Endothelial cell of umbilical vein (primary cell): ENCODE measurements at regions not wholly inside any gene's neighbourhood (a gene's known extent, or its start where the extent isn't known, plus 50 kb on each side); places are given as distances from the start of the nearest gene placed in this dataset.

Experiments
- BruUV-seq: library from RNA; stranded (reverse); fragments of 400-500 nt; replicated peaks from 2 replicates; lab custom pipeline; 2021; lab: Mats Ljungman, UMichigan
- CTCF ChIA-PET: fragments of 300-600, 350-600 bp; sonication (Branson Sonifier 250); formaldehyde crosslinking; loops from one replicate; lab custom pipeline; 2021; ENCODE audit warnings: antibody characterized with exemption, inconsistent platforms; lab: Charles Lee
- POLR2A ChIA-PET: fragments of 300-600, 350-600 bp; sonication (Branson Sonifier 250); formaldehyde crosslinking; loops from one replicate; lab custom pipeline; 2021; ENCODE audit warnings: antibody characterized with exemption, inconsistent platforms; lab: Charles Lee
- DNase-seq: peaks from one replicate; pipeline ENCODE4 v3.0.0-alpha.2; 2011; ENCODE audit warnings: low read depth, low spot score
- FAIRE-seq: peaks from 2 replicates; lab custom pipeline; 2011; peaks lifted over from hg19 to GRCh38; lab: Jason Lieb, UNC
- H2AFZ ChIP-seq: 2 replicates; pipeline ENCODE4 v1.6.0; 2012; ENCODE audit warnings: low read depth, low read length, control low read depth, inconsistent platforms
- H3K27ac ChIP-seq: 2 replicates; pipeline ENCODE4 v1.5.1; 2011; ENCODE audit warnings: low read depth, mild to moderate bottlenecking, control low read depth, low read length, moderate library complexity; ENCODE audit not compliant: insufficient read depth
- H3K27me3 ChIP-seq, 2 experiments: 2 replicates each; pipeline versions ENCODE4 v1.6.0 to v1.6.1; 2011; ENCODE audit warnings: low read length in 2 of 2, mixed read lengths in 1 of 2; ENCODE audit not compliant: control insufficient read depth in 2 of 2, insufficient read depth in 2 of 2
- H3K36me3 ChIP-seq, 2 experiments: 2 replicates in 1 of 2; 3 replicates in 1 of 2; pipeline ENCODE4 v1.5.1; 2011; ENCODE audit warnings: low read length in 2 of 2, mild to moderate bottlenecking in 1 of 2, moderate library complexity in 1 of 2; ENCODE audit not compliant: control insufficient read depth in 2 of 2, insufficient read depth in 2 of 2; ENCODE audit errors: extremely low read depth in 1 of 2
- H3K4me1 ChIP-seq: 3 replicates; pipeline ENCODE4 v1.5.1; 2011; ENCODE audit warnings: mild to moderate bottlenecking, low read length; ENCODE audit not compliant: control insufficient read depth, insufficient read depth; ENCODE audit errors: extremely low read depth
- H3K4me2 ChIP-seq: 2 replicates; pipeline ENCODE4 v1.6.1; 2011; ENCODE audit warnings: low read length, control low read depth, mixed read lengths; ENCODE audit not compliant: insufficient read depth
- H3K4me3 ChIP-seq, 3 experiments: fragments of 200-600 bp in 1 of 3; sonication (generic), shearing (Covaris generic) in 1 of 3; replicated peaks in 1 of 3; 2 replicates each; pipeline ENCODE4 v1.5.1; 2011 to 2016; ENCODE audit warnings: control low read depth in 3 of 3, low read length in 3 of 3, mild to moderate bottlenecking in 2 of 3, inconsistent platforms in 1 of 3, low read depth in 1 of 3, moderate library complexity in 1 of 3; ENCODE audit not compliant: insufficient read depth in 1 of 3
- H3K79me2 ChIP-seq: 2 replicates; pipeline ENCODE4 v1.6.0; 2012; ENCODE audit warnings: low read length, inconsistent platforms; ENCODE audit not compliant: control insufficient read depth, insufficient read depth
- H3K9ac ChIP-seq: replicated peaks from 2 replicates; pipeline ENCODE3; 2011; ENCODE audit warnings: low read length, control low read depth; ENCODE audit not compliant: insufficient read depth; ENCODE audit errors: extremely low read depth
- H3K9me1 ChIP-seq: replicated peaks from 3 replicates; pipeline ENCODE4 v1.6.0; 2011; ENCODE audit warnings: mild to moderate bottlenecking, low read length; ENCODE audit not compliant: control insufficient read depth, insufficient read depth; ENCODE audit errors: extremely low read depth
- H3K9me3 ChIP-seq: replicated peaks from 2 replicates; pipeline ENCODE4 v1.5.1; 2012; ENCODE audit warnings: low read length, inconsistent platforms; ENCODE audit not compliant: control insufficient read depth, insufficient read depth
- H4K20me1 ChIP-seq: replicated peaks from 2 replicates; pipeline ENCODE3; 2011; ENCODE audit warnings: mild to moderate bottlenecking, low read length; ENCODE audit not compliant: control insufficient read depth, insufficient read depth; ENCODE audit errors: extremely low read depth
- EZH2 ChIP-seq: IDR thresholded peaks from 2 replicates; pipeline ENCODE4 v1.6.1; 2012; ENCODE audit warnings: borderline replicate concordance, low read depth, mild to moderate bottlenecking, moderate library complexity, low read length, inconsistent platforms; ENCODE audit not compliant: severe bottlenecking
- FOS ChIP-seq: IDR thresholded peaks from 2 replicates; pipeline ENCODE4 v1.6.1; 2011; ENCODE audit warnings: mild to moderate bottlenecking, low read length, moderate library complexity, borderline replicate concordance; ENCODE audit not compliant: insufficient read depth
- GATA2 ChIP-seq: IDR thresholded peaks from 2 replicates; pipeline ENCODE4 v1.7.0; 2011; ENCODE audit warnings: low read depth, mild to moderate bottlenecking, moderate library complexity, mixed read lengths, low read length; ENCODE audit not compliant: insufficient read length, insufficient read depth
- JUN ChIP-seq: IDR thresholded peaks from 2 replicates; pipeline ENCODE4 v1.6.1; 2011; ENCODE audit warnings: borderline replicate concordance, low read depth; ENCODE audit not compliant: insufficient read length, insufficient read depth
- MYC ChIP-seq: IDR thresholded peaks from one replicate; pipeline ENCODE4 v1.6.1; 2011; ENCODE audit warnings: mild to moderate bottlenecking, low read depth, low read length
- POLR2A ChIP-seq: IDR thresholded peaks from 2 replicates; pipeline ENCODE4 v1.6.1; 2012; ENCODE audit warnings: low read depth, mild to moderate bottlenecking, control low read depth, low read length
- POLR2AphosphoS5 ChIP-seq: IDR thresholded peaks from 2 replicates; pipeline ENCODE4 v1.6.1; 2012; ENCODE audit warnings: low read depth, mild to moderate bottlenecking, control low read depth, low read length, moderate library complexity; ENCODE audit not compliant: insufficient read depth
- dilution Hi-C: fragments of 300-500 bp; cut with MboI; formaldehyde crosslinking; loops from one replicate; pipeline ENCODE4 v1.15.0; 2019; ENCODE audit warnings: low sequenced_read_pairs; ENCODE audit not compliant: extremely low pct_ligation_motif_present
- intact Hi-C: fragments of 100-400 bp; cut with micrococcal nuclease; formaldehyde crosslinking; loops from one replicate; pipeline ENCODE4 v1.10.0; 2022
- TF ChIP-seq, protein P1 (sequence below): IDR thresholded peaks from 2 replicates; pipeline ENCODE4 v1.6.1; 2011; ENCODE audit not compliant: insufficient read depth, insufficient read length
- TF ChIP-seq, protein P2 (sequence below), 2 donors: IDR thresholded peaks; 1 replicate in 1 of 2; 2 replicates in 1 of 2; pipeline ENCODE4 v1.5.1; 2011; ENCODE audit warnings: low read length in 2 of 2, mild to moderate bottlenecking in 2 of 2, moderate library complexity in 2 of 2, control low read depth in 1 of 2, inconsistent platforms in 1 of 2, low read depth in 1 of 2; ENCODE audit not compliant: insufficient read depth in 1 of 2; ENCODE audit errors: extremely low read depth in 1 of 2

DNA sequence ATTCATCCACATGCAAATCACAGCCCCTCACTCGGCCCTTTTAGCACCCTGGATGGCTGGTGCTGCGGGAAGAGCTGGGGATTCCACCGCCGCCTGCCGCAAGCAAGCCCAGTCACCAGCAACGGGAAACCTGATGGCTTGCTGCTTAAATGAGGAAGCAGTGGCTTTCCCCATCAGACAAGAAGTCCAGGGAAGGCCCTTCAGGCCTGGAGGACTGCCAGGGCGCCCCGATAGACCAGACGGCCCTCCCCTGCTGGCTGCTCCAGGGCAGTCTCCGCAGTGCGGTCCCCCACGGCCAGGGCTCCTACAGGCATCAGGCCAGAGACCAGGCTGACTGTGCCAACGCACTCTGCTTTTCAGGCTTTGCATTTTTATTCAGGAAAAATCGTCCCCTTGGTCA is 439.1 kb downstream of the EIPR1 start:
- dilution Hi-C loops (no loop called here), intact Hi-C loops (no loop called here)
- ChIA-PET POLR2A (no interaction called here), CTCF (no interaction called here)
- no peaks in the 10 kb centered on the region for H3K4me1 ChIP-seq
- H3K79me2 ChIP-seq = no peaks in the 10 kb centered on the region
- no peaks in the 10 kb centered on the region for H3K9me1 ChIP-seq
- DNase-seq = no peak
- no peak overlapping the region for H2AFZ ChIP-seq
- no peaks in the 10 kb centered on the region for H3K9me3 ChIP-seq
- no peak overlapping the region for H3K4me2 ChIP-seq
- no peak overlapping the region for H3K9ac ChIP-seq
- no peaks in the 10 kb centered on the region for H3K27me3 ChIP-seq
- no peak overlapping the region for H3K4me3 ChIP-seq
- no peak for FAIRE-seq
- no peaks in the 10 kb centered on the region for H3K36me3 ChIP-seq
- H4K20me1 ChIP-seq = no peaks in the 10 kb centered on the region
- TF ChIP-seq POLR2A = no peak
- TF ChIP-seq FOS = no peak
- TF ChIP-seq EZH2 = no peak
- TF ChIP-seq POLR2AphosphoS5 = no peak
- TF ChIP-seq, protein P1, sequence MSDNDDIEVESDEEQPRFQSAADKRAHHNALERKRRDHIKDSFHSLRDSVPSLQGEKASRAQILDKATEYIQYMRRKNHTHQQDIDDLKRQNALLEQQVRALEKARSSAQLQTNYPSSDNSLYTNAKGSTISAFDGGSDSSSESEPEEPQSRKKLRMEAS = no peak
- BruUV-seq = no TSS peak
- no peak overlapping the region for H3K27ac ChIP-seq

DNA sequence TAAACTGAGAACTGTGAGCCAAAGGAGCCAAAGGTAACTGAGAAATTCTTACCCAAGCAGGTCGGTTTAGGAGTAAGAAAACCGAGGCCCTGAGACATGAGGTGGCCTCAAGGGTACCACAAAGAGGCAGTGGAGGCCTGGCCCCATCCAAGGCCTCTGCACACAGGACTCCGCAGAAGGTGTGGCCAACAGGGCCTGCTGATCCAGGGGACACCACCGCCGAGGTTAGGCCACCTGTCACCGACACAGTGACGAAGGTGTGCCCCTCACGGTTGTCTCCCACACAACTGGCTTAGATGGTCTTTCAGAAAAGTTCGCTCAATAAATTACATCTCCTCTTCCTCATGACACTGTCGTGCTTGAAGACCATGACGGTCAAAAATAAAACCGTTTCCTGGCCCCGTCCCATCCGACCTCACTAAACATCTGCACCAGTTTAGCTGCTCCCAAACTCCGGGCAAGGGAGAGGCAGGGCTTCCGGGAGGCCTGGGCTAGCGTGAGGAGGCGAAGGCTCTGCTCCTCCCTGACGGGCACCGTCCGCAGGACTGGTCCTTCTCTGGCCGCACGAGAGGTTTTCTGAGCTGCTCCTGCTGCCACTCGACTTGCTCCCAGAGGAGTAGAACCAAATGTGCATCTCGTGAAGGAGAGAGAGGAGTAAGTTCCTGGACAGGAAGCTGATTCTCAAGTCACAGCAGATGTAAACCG is 442.0 kb downstream of the EIPR1 start:
- no peak for FAIRE-seq
- intact Hi-C loops (no loop called here), dilution Hi-C loops (no loop called here)
- peaks cover 2% of the 10 kb centered on the region for H3K9me3 ChIP-seq
- H3K4me2 ChIP-seq = no peak overlapping the region
- H3K36me3 ChIP-seq = no peaks in the 10 kb centered on the region
- no TSS peak for BruUV-seq
- H4K20me1 ChIP-seq = no peaks in the 10 kb centered on the region
- DNase-seq = no peak
- H3K9me1 ChIP-seq = no peaks in the 10 kb centered on the region
- H3K79me2 ChIP-seq = no peaks in the 10 kb centered on the region
- no peak overlapping the region for H3K4me3 ChIP-seq
- CTCF ChIA-PET = no interaction called here
- no peaks in the 10 kb centered on the region for H3K27me3 ChIP-seq
- H2AFZ ChIP-seq = no peak overlapping the region
- POLR2A ChIA-PET = no interaction called here
- TF ChIP-seq, protein P1 = no peak
- TF ChIP-seq, protein P2, sequence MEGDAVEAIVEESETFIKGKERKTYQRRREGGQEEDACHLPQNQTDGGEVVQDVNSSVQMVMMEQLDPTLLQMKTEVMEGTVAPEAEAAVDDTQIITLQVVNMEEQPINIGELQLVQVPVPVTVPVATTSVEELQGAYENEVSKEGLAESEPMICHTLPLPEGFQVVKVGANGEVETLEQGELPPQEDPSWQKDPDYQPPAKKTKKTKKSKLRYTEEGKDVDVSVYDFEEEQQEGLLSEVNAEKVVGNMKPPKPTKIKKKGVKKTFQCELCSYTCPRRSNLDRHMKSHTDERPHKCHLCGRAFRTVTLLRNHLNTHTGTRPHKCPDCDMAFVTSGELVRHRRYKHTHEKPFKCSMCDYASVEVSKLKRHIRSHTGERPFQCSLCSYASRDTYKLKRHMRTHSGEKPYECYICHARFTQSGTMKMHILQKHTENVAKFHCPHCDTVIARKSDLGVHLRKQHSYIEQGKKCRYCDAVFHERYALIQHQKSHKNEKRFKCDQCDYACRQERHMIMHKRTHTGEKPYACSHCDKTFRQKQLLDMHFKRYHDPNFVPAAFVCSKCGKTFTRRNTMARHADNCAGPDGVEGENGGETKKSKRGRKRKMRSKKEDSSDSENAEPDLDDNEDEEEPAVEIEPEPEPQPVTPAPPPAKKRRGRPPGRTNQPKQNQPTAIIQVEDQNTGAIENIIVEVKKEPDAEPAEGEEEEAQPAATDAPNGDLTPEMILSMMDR (IDR thresholded peaks at IDR 0.05; ENCODE audit: extremely low read depth in 1 of 2, insufficient read depth in 1 of 2, low read depth in 1 of 2, low read length in 2 of 2) = no peak
- no peak for TF ChIP-seq JUN
- TF ChIP-seq FOS = no peak
- no peak for TF ChIP-seq MYC
- no peak for TF ChIP-seq GATA2
- H3K27ac ChIP-seq = no peak overlapping the region
- no peak overlapping the region for H3K9ac ChIP-seq
- no peaks in the 10 kb centered on the region for H3K4me1 ChIP-seq
